NB4 (cell line): ENCODE measurements at regions not wholly inside any gene's neighbourhood (a gene's known extent, or its start where the extent isn't known, plus 50 kb on each side); places are given as distances from the start of the nearest gene placed in this dataset.

Experiments
- POLR2A ChIP-seq: IDR thresholded peaks from 2 replicates; pipeline ENCODE4 v1.6.1; 2011; ENCODE audit warnings: mild to moderate bottlenecking; ENCODE audit not compliant: insufficient read length; ENCODE audit errors: extremely low read depth
- TF ChIP-seq, protein P1 (sequence below): IDR thresholded peaks from one replicate; pipeline ENCODE4 v1.5.1; 2012; ENCODE audit warnings: low read depth, low read length
- TF ChIP-seq, protein P2 (sequence below): IDR thresholded peaks from 2 replicates; pipeline ENCODE4 v1.6.1; 2011; ENCODE audit warnings: low read depth, low read length

DNA sequence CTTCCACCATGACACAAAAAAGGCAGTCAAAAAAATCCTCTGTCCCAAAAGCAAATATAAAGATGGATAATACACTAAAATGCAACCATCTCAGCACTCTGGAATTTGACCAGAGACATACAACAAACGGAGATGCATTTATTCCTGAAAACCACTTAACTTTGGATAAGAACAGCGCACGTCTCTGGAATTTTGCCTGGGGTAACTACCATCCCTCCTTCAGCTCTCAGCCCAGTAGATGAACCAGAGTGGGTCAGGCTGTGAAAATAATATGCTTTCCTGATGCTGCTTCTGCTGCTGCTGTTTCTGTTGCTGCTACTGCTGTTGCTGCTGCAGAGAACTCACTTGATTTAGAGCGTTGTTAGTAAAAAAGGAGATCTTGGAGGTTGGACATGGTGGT lies 133.8 kb upstream of the ACVR2A start:
- TF ChIP-seq, protein P1, sequence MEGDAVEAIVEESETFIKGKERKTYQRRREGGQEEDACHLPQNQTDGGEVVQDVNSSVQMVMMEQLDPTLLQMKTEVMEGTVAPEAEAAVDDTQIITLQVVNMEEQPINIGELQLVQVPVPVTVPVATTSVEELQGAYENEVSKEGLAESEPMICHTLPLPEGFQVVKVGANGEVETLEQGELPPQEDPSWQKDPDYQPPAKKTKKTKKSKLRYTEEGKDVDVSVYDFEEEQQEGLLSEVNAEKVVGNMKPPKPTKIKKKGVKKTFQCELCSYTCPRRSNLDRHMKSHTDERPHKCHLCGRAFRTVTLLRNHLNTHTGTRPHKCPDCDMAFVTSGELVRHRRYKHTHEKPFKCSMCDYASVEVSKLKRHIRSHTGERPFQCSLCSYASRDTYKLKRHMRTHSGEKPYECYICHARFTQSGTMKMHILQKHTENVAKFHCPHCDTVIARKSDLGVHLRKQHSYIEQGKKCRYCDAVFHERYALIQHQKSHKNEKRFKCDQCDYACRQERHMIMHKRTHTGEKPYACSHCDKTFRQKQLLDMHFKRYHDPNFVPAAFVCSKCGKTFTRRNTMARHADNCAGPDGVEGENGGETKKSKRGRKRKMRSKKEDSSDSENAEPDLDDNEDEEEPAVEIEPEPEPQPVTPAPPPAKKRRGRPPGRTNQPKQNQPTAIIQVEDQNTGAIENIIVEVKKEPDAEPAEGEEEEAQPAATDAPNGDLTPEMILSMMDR = no peak
- no peak for TF ChIP-seq POLR2A
- TF ChIP-seq, protein P2, sequence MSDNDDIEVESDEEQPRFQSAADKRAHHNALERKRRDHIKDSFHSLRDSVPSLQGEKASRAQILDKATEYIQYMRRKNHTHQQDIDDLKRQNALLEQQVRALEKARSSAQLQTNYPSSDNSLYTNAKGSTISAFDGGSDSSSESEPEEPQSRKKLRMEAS = no peak
